GM18909 (cell line): ENCODE measurements at regions not wholly inside any gene's neighbourhood (a gene's known extent, or its start where the extent isn't known, plus 50 kb on each side); places are given as distances from the start of the nearest gene placed in this dataset.

Experiments used
- ATAC-seq: cut with Tn5 transposase; IDR thresholded peaks from one replicate; pipeline ENCODE4 v1.9.1; 2021; ENCODE audit warnings: mild to moderate bottlenecking; ENCODE audit not compliant: unreplicated experiment, poor library complexity

DNA sequence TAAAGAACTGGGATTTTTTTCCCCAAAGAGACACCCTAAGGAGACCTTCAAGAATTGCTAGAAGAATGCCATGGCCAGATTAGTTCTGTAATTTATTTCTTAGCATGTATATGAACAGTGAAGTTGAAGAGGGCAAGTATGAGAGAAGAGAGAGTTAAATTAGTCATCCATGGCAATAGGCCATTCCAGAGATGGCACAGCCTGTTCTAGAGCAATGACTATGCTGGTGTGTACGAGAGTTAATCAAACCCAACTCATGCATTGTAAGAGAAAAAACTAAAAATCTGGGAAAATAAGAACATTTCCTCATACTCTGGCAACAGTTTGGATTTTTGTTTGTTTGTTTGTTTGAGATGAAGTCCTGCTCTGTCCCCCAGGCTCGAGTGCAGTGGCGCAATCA is 112.1 kb upstream of the PIK3C3 start:
- no peak for ATAC-seq

DNA sequence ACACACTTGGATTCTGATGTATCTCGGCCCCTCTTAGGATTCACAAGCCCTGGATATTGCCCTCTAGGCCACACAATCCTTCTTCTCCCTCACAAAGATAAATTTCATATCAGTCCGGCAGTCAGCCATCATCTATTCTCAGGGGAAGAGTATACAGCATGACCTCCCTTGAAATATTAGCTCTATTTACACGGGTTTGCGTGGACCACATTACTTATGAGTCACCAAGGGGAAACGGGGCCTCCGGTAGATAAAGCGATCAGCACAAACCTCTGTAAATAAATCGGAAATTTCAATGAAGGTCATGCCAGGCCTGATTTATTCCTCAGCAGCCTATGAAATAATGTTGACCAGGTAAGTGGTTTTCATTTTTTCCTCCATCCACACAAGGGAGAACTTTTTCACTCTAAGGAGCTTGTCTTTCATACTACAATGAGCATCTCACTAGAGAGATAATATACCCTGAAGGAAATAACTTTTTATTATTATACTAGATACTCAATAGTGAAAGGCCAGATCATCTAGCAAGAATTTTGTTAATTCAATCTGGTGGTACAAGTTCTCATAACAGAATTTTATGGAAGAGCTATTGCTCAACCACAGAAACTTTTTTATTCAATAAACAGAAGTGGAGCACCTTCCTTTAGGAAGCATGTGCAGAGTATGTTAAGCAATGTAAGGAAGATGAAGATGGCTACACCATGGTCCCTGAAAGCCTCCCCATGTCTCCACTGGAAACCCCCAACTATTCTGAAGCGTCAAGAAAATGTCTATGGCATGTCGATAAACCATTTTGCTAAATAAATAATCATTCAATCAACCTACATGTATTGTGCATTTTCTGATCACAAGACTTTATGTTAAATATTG is 125.2 kb upstream of the PIK3C3 start:
- ATAC-seq = no peak

DNA sequence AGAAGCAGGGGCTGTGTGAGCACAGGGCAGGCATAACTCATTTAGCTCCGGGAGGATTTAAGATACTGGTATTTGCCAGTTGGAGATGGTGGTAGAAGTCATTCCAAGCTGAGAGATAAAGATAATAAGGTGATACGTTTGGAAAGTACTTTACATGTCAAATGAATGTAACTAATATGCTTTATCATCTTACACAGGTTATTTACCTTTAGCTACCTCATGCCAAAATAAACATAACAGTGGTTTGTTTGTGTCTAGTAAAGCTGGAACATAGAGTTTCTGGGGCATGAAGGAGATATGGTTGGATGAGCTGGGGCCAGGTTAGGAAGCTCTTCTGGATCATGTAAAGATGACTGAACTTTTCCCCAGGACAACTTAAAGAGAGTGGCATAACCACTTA is 126.9 kb upstream of the PIK3C3 start:
- no peak for ATAC-seq

DNA sequence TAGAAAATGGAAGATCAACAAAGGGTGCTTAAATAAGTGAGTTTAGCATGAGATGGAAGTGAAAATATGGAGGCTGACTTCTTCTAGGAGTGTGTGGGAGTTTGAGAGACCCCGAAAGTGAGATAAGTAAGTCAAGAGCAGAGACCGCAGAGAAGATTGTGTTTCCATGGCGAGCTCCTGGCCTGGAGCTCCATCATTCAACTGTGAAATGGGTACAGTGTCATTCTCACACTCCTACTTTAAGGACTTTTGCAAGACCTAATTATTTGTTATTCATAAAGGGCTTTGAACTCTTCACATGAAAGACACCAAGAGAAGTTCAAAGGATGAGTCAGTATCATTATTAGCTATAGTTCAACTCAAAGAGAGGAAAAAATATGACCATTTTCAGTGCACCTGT is 134.2 kb upstream of the PIK3C3 start:
- no peak for ATAC-seq

- no peak for ATAC-seq
Observed at GRCh38 chr18:41818381-41819355, 136.4 kb upstream of the PIK3C3 start.

GRCh38 chr18:41814651-41815050 is 140.4 kb upstream of the PIK3C3 start:
- ATAC-seq = no peak

GRCh38 chr18:41809652-41810051 is 145.4 kb upstream of the PIK3C3 start:
- ATAC-seq = no peak

- ATAC-seq = no peak
Observed at GRCh38 chr18:41805341-41805740, 149.7 kb upstream of the PIK3C3 start.

DNA sequence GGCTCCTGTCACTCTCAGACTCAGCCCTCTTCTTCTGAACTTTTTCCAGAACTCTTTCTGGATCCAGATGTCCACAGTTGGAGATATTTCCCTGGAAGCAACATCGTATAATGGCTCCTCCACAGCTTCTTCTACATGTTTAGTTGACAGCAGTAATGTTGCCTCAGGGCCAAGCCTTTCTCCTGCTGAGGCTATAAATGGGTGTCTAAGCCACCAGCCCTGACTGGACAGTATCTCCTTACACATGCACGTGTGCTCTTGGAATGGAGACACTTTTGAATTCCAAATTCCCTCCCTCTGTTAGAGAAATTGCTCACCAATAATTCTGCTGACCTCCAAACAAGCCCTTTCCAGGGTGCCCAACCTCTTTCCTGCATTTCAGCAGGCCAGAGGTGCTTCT is 156.2 kb upstream of the PIK3C3 start:
- no peak for ATAC-seq

GRCh38 chr18:41790687-41791086 is 164.3 kb upstream of the PIK3C3 start:
- ATAC-seq = no peak

GRCh38 chr18:41789001-41789400 is 166.0 kb upstream of the PIK3C3 start:
- no peak for ATAC-seq

- ATAC-seq = no peak
Observed at GRCh38 chr18:41783879-41784278, 171.2 kb upstream of the PIK3C3 start.

GRCh38 chr18:41783065-41783818 is 171.8 kb upstream of the PIK3C3 start:
- ATAC-seq = no peak

GRCh38 chr18:41771973-41772372 is 183.1 kb upstream of the PIK3C3 start:
- no peak for ATAC-seq

DNA sequence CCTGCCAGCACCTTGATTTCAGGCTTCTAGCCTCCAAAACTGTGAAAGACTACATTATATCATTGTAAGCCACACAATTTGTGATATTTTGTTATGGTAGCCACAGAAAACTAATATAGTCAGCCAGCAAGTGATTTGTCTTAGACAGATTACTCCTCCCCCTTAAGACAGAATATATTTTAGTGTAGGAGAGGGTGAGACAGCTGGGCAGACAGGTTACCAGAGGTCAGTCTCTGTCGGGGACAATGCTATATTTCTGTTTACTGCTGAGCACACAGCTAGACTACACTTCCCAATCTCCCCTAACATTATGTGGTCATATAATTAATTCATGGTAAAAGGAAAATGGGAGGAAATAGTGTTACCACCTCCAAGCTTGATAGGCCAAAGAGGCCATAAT is 185.8 kb upstream of the PIK3C3 start:
- ATAC-seq = no peak

DNA sequence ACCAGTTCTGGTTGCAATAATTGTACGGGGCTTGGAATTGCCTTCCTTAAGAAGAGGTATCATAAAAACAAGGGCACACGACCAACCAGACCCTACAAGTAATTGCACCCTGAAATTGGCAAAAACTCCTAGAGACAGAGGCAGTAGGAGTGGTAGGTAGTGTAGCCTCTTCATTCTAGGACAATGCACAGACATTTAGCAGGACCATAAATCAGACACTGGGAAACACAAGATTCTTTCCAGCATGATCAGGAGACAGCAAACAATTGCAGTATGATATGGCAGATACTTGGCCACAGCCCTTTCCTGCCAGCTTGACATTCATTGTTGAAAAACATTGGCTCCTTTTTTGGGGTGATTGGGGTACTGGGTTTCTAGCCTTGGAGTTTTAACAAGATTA is 186.6 kb upstream of the PIK3C3 start:
- no peak for ATAC-seq

GRCh38 chr18:41767960-41768359 is 187.1 kb upstream of the PIK3C3 start:
- no peak for ATAC-seq

DNA sequence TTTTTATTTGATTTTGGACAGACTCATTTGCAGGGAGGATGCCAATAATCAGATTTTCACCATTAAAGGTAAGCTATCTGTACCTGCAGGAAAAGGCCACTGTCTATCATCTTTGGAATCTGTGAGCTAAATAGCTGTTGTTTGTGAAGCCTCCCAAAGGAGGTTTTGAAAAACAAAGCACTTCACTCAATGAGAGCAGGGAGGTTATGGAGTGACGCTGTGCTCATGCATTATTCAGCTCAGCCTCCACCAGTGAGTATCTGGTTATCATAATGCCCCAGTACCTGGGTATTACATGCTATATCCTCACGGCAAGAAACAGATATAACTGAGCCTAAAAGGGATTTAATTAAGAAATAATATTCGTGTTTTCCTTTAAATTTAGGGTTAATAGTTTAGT is 189.6 kb upstream of the PIK3C3 start:
- ATAC-seq = no peak

DNA sequence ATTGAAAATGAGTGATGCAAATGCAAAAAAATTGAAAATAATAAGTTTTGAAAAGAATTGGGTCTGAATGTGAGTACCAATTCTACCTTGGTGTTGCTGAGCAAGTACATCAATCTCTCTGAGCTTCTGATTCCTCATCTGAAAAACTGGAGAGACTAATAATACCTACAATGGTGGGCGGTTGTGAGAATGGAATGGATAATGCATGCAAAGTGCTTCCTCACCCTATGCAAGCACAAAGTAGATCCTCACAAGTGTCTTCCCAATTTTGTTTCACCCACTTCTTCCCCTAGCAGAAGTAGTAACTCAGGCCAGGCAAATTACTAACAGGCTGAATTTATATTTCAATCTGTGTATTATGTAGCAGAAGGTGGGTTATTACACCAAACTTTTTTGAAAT is 191.7 kb upstream of the PIK3C3 start:
- ATAC-seq = no peak

GRCh38 chr18:41761333-41762018 is 193.6 kb upstream of the PIK3C3 start:
- ATAC-seq = no peak
